ENCODE measurements at regions not wholly inside any gene's neighbourhood (a gene's known extent, or its start where the extent isn't known, plus 50 kb on each side); places are given as distances from the start of the nearest gene placed in this dataset.

GRCh38 chr9:107193251-107193650 lies 89.8 kb upstream of the RAD23B start:
- intact Hi-C loops (cut with DNase I; ENCODE audit: low total_unique reads), result no loop called here
- 61 to 70% methylated on average over 3 of the region's 3 CpGs for WGBS, 2 donors
- H3K4me3 ChIP-seq (ENCODE audit: low read depth, poor library complexity, severe bottlenecking), result no peak overlapping the region
- TF ChIP-seq CTCF (IDR thresholded peaks at IDR 0.05), result no peak
- TF ChIP-seq POLR2A (IDR thresholded peaks at IDR 0.05), result no peak
- DNase-seq (ENCODE audit: low spot score in 2 of 2), result no peak

- intact Hi-C loops (cut with DNase I; ENCODE audit: low total_unique reads), result no loop called here
- DNase-seq (ENCODE audit: low spot score in 2 of 2), result no peak
- TF ChIP-seq CTCF (IDR thresholded peaks at IDR 0.05), result no peak
- TF ChIP-seq POLR2A (IDR thresholded peaks at IDR 0.05), result no peak
- 79 to 83% methylated on average over 3 of the region's 3 CpGs for WGBS, 2 donors
- H3K4me3 ChIP-seq (ENCODE audit: low read depth, poor library complexity, severe bottlenecking), result no peak overlapping the region
Measured at GRCh38 chr9:107198718-107199117, 84.4 kb upstream of the RAD23B start.

GRCh38 chr9:107208121-107208520 lies 75.0 kb upstream of the RAD23B start:
- no peak for TF ChIP-seq CTCF (IDR thresholded peaks at IDR 0.05)
- no peak for TF ChIP-seq POLR2A (IDR thresholded peaks at IDR 0.05)
- 72% methylated on average over 3 of the region's 3 CpGs for WGBS, 2 donors
- no peak overlapping the region for H3K4me3 ChIP-seq (ENCODE audit: low read depth, poor library complexity, severe bottlenecking)
- intact Hi-C loops (cut with DNase I; ENCODE audit: low total_unique reads), result no loop called here
- DNase-seq (ENCODE audit: low spot score in 2 of 2), result no peak

GRCh38 chr9:107210775-107211174 lies 72.3 kb upstream of the RAD23B start:
- WGBS, 2 donors, result 94 to 95% methylated on average over 6 of the region's 6 CpGs
- intact Hi-C loops (cut with DNase I; ENCODE audit: low total_unique reads), result no loop called here
- no peak for DNase-seq (ENCODE audit: low spot score in 2 of 2)
- no peak for TF ChIP-seq POLR2A (IDR thresholded peaks at IDR 0.05)
- no peak for TF ChIP-seq CTCF (IDR thresholded peaks at IDR 0.05)
- H3K4me3 ChIP-seq (ENCODE audit: low read depth, poor library complexity, severe bottlenecking), result no peak overlapping the region

GRCh38 chr9:107211284-107211923 lies 71.7 kb upstream of the RAD23B start:
- no peak for DNase-seq (ENCODE audit: low spot score in 2 of 2)
- 67 to 69% methylated on average over 9 of the region's 9 CpGs for WGBS, 2 donors
- intact Hi-C loops (cut with DNase I; ENCODE audit: low total_unique reads), result no loop called here
- no peak overlapping the region for H3K4me3 ChIP-seq (ENCODE audit: low read depth, poor library complexity, severe bottlenecking)
- TF ChIP-seq POLR2A (IDR thresholded peaks at IDR 0.05) (no peak), CTCF (IDR thresholded peaks at IDR 0.05) (no peak)

- WGBS, 2 donors, result 94 to 98% methylated on average over 5 of the region's 5 CpGs
- H3K4me3 ChIP-seq (ENCODE audit: low read depth, poor library complexity, severe bottlenecking), result no peak overlapping the region
- no peak for TF ChIP-seq CTCF (IDR thresholded peaks at IDR 0.05)
- TF ChIP-seq POLR2A (IDR thresholded peaks at IDR 0.05), result no peak
- DNase-seq (ENCODE audit: low spot score in 2 of 2), result no peak
- intact Hi-C loops (cut with DNase I; ENCODE audit: low total_unique reads), result no loop called here
Measured at GRCh38 chr9:107212613-107213012, 70.5 kb upstream of the RAD23B start.
